A549 (cell line): ENCODE measurements at regions not wholly inside any gene's neighbourhood (a gene's known extent, or its start where the extent isn't known, plus 50 kb on each side); places are given as distances from the start of the nearest gene placed in this dataset.

Source experiments
- ATAC-seq, 2 experiments: fragments of 200-7000 bp in 1 of 2; fragments of >200 bp in 1 of 2; cut with Nextera tagmentation in 1 of 2; cut with Tn5 transposase in 1 of 2; 3 replicates each; pipeline versions ENCODE4 v1.8.0 to v1.9.1; 2018 to 2020; ENCODE audit warnings: mild to moderate bottlenecking in 1 of 2, moderate library complexity in 1 of 2
- CTCF ChIA-PET: fragments of 300-600 bp; sonication (Branson Sonifier 250); formaldehyde crosslinking; extraction: SDS; loops from one replicate; lab custom pipeline; 2021; ENCODE audit warnings: antibody characterized with exemption, inconsistent platforms; lab: Yijun Ruan, JAX
- POLR2A ChIA-PET: fragments of 350-600 bp; formaldehyde crosslinking; extraction: SDS; loops from one replicate; lab custom pipeline; 2021; ENCODE audit warnings: antibody characterized with exemption, inconsistent platforms; lab: Yijun Ruan, JAX
- DNase-seq, 2 experiments: peaks; one replicate each; pipeline versions ENCODE4 v3.0.0 to v3.0.0-alpha.2; 2011 to 2016; ENCODE audit warnings: low read depth in 1 of 2, low spot score in 1 of 2
- FAIRE-seq: peaks from 2 replicates; lab custom pipeline; 2011; peaks lifted over from hg19 to GRCh38; lab: Jason Lieb, UNC
- H3K27ac ChIP-seq, 2 experiments: fragments of >200 bp; sonication (Bioruptor Twin); formaldehyde crosslinking; 3 replicates each; pipeline ENCODE4 v1.5.1; 2016 to 2017
- H3K4me1 ChIP-seq: fragments of >200 bp; sonication (Bioruptor Twin); formaldehyde crosslinking; 3 replicates; pipeline ENCODE4 v1.6.1; 2016
- H3K4me2 ChIP-seq: fragments of >200 bp; sonication (Bioruptor Twin); formaldehyde crosslinking; 3 replicates; pipeline ENCODE4 v1.6.1; 2016
- H3K4me3 ChIP-seq: fragments of >200 bp; sonication (Bioruptor Twin); formaldehyde crosslinking; 3 replicates; pipeline ENCODE4 v1.5.1; 2016
- H3K9me3 ChIP-seq: fragments of >200 bp; sonication (Bioruptor Twin); formaldehyde crosslinking; 3 replicates; pipeline ENCODE4 v1.6.1; 2016
- CBX2 ChIP-seq: fragments of 200-600 bp; sonication (generic); IDR thresholded peaks from 2 replicates; pipeline ENCODE4 v1.6.1; 2016; ENCODE audit warnings: low read depth, mild to moderate bottlenecking, borderline replicate concordance
- CBX8 ChIP-seq: fragments of 200-600 bp; sonication (generic); IDR thresholded peaks from 2 replicates; pipeline ENCODE4 v1.6.1; 2016
- EHF ChIP-seq: fragments of 250-450 bp; sonication (Bioruptor Pico); IDR thresholded peaks from 2 replicates; pipeline ENCODE4 v1.5.0; 2020; ENCODE audit warnings: mild to moderate bottlenecking
- EP300 ChIP-seq, 2 experiments: fragments of >200 bp; sonication (Bioruptor Twin); formaldehyde crosslinking; IDR thresholded peaks; 2 replicates in 1 of 2; 3 replicates in 1 of 2; pipeline ENCODE4 v1.6.1; 2016 to 2017
- ESRRA ChIP-seq: fragments of 150-350 bp; IDR thresholded peaks from 2 replicates; pipeline ENCODE4 v1.6.1; 2014; ENCODE audit warnings: mild to moderate bottlenecking, low read length, borderline replicate concordance
- HDAC2 ChIP-seq: fragments of 200-600 bp; sonication (generic); IDR thresholded peaks from 2 replicates; pipeline ENCODE4 v1.6.1; 2016
- HOXA7 ChIP-seq: fragments of 250-450 bp; sonication (Bioruptor Pico); IDR thresholded peaks from 2 replicates; pipeline ENCODE4 v1.5.0; 2020; ENCODE audit warnings: mild to moderate bottlenecking, moderate library complexity
- HOXB13 ChIP-seq: fragments of 250-450 bp; sonication (Bioruptor Pico); IDR thresholded peaks from 2 replicates; pipeline ENCODE4 v1.5.0; 2020; ENCODE audit warnings: low read depth, mild to moderate bottlenecking, moderate library complexity
- JUN ChIP-seq, 2 experiments: fragments of >200 bp; sonication (Bioruptor Twin); formaldehyde crosslinking; IDR thresholded peaks; 2 replicates in 1 of 2; 3 replicates in 1 of 2; pipeline ENCODE4 v1.6.1; 2016 to 2017
- KDM1A ChIP-seq: fragments of 200-600 bp; sonication (generic); IDR thresholded peaks from 2 replicates; pipeline ENCODE4 v1.6.1; 2016; ENCODE audit warnings: low read depth, mild to moderate bottlenecking
- KDM5A ChIP-seq: fragments of 200-600 bp; sonication (generic); IDR thresholded peaks from 2 replicates; pipeline ENCODE4 v1.6.1; 2016; ENCODE audit warnings: antibody characterized with exemption, mild to moderate bottlenecking
- MAZ ChIP-seq: fragments of 150-350 bp; IDR thresholded peaks from 2 replicates; pipeline ENCODE4 v1.6.1; 2014; ENCODE audit warnings: antibody characterized with exemption, low read depth, low read length, borderline replicate concordance
- NFE2L2 ChIP-seq: fragments of 150-350 bp; conservative IDR thresholded peaks from 2 replicates; pipeline ENCODE4 v1.6.1; 2014; ENCODE audit warnings: low read length
- NPAS2 ChIP-seq: fragments of 250-450 bp; sonication (Bioruptor Pico); IDR thresholded peaks from 2 replicates; pipeline ENCODE4 v1.8.0; 2022; ENCODE audit warnings: mild to moderate bottlenecking, moderate library complexity, borderline replicate concordance
- NR3C1 ChIP-seq: fragments of >200 bp; sonication (Bioruptor Twin); formaldehyde crosslinking; IDR thresholded peaks from 3 replicates; pipeline ENCODE4 v1.6.1; 2017
- PHF8 ChIP-seq: fragments of 200-600 bp; sonication (generic); IDR thresholded peaks from 2 replicates; pipeline ENCODE4 v1.6.1; 2016; ENCODE audit warnings: low read depth, mild to moderate bottlenecking, antibody characterized with exemption, moderate library complexity, borderline replicate concordance
- POLR2A ChIP-seq: IDR thresholded peaks from 2 replicates; pipeline ENCODE4 v1.6.1; 2012; ENCODE audit warnings: mild to moderate bottlenecking, low read length
- RARB ChIP-seq: fragments of 250-450 bp; sonication (Bioruptor Pico); IDR thresholded peaks from 2 replicates; pipeline ENCODE4 v1.8.0; 2021; ENCODE audit warnings: mild to moderate bottlenecking, moderate library complexity
- RFX5 ChIP-seq: fragments of 450-650 bp; IDR thresholded peaks from 2 replicates; pipeline ENCODE4 v1.7.1; 2014; ENCODE audit warnings: antibody characterized with exemption, mild to moderate bottlenecking, moderate library complexity
- SMC3 ChIP-seq: fragments of >200 bp; sonication (Bioruptor Twin); formaldehyde crosslinking; IDR thresholded peaks from 3 replicates; pipeline ENCODE4 v1.6.1; 2018; ENCODE audit warnings: inconsistent platforms
- TP53 ChIP-seq: fragments of 250-450 bp; sonication (Bioruptor Pico); IDR thresholded peaks from 2 replicates; pipeline ENCODE4 v1.5.0; 2021; ENCODE audit warnings: mild to moderate bottlenecking, moderate library complexity
- ZNF302 ChIP-seq: fragments of 250-450 bp; sonication (Bioruptor Pico); IDR thresholded peaks from 2 replicates; pipeline ENCODE4 v1.9.0; 2021; ENCODE audit warnings: inconsistent platforms, mild to moderate bottlenecking, moderate library complexity
- ZSCAN20 ChIP-seq: fragments of 250-450 bp; sonication (Bioruptor Pico); IDR thresholded peaks from 2 replicates; pipeline ENCODE4 v1.8.0; 2022; ENCODE audit warnings: mild to moderate bottlenecking, moderate library complexity
- WGBS: methylation state at CpG from one replicate; pipeline ENCODE4 v1.1.6; 2017; ENCODE audit errors: missing lambda C conversion rate; 5-methylcytosine and 5-hydroxymethylcytosine counted together
- TF ChIP-seq, protein P1 (sequence below): IDR thresholded peaks from 2 replicates; pipeline ENCODE4 v1.6.1; 2012; ENCODE audit warnings: low read depth, borderline replicate concordance
- TF ChIP-seq, protein P2 (sequence below): fragments of 200-600 bp; sonication (generic); IDR thresholded peaks from 2 replicates; pipeline ENCODE4 v1.6.1; 2016; ENCODE audit warnings: antibody characterized with exemption, mild to moderate bottlenecking, moderate library complexity
- TF ChIP-seq, protein P3 (sequence below): fragments of >200 bp; sonication (Bioruptor Twin); formaldehyde crosslinking; IDR thresholded peaks from 3 replicates; pipeline ENCODE4 v1.6.1; 2016
- TF ChIP-seq, protein P4 (sequence below): fragments of 150-350 bp; IDR thresholded peaks from 2 replicates; pipeline ENCODE4 v1.6.1; 2014; ENCODE audit warnings: low read depth, mild to moderate bottlenecking, low read length
- TF ChIP-seq, protein P5 (sequence below): fragments of >200 bp; sonication (Bioruptor Twin); formaldehyde crosslinking; IDR thresholded peaks from 3 replicates; pipeline ENCODE4 v1.5.1; 2016
- TF ChIP-seq, protein P6 (sequence below): fragments of 250-450 bp; sonication (Bioruptor Pico); IDR thresholded peaks from 2 replicates; pipeline ENCODE4 v1.5.0; 2020; ENCODE audit warnings: low read depth, mild to moderate bottlenecking, moderate library complexity

DNA sequence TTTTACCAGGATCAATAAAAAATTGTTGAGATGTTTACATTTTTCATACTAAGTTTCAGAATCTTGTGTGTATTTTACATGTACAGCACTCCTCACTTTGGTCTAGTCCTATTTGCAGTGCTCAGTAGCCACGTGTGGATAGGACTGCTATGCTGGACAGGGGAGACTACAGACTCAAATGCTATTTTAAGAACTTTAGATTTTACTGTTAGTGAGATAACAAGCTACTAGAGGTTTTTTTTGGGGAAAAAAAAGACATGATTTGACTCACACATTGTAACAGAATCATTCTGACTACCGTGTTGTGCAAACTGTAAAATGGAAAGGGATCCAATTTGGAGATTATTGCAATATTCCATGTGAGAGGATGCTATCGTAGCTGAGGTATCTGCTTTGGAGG, 418.9 kb upstream of the PRMT6 start:
- FAIRE-seq (no peak), DNase-seq (no peak)
- 0% methylated on average over 3 of the region's 3 CpGs for WGBS
- TF ChIP-seq, protein P1, sequence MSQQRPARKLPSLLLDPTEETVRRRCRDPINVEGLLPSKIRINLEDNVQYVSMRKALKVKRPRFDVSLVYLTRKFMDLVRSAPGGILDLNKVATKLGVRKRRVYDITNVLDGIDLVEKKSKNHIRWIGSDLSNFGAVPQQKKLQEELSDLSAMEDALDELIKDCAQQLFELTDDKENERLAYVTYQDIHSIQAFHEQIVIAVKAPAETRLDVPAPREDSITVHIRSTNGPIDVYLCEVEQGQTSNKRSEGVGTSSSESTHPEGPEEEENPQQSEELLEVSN, result no peak
- TF ChIP-seq ZNF302 (CRISPR knock-in tag), result no peak
- no peak for TF ChIP-seq NR3C1
- TF ChIP-seq RARB (CRISPR knock-in tag), result no peak
- no peak for TF ChIP-seq MAZ
- TF ChIP-seq EHF (CRISPR knock-in tag), result no peak
- TF ChIP-seq EP300 (IDR thresholded peaks at IDR 0.05), result no peak
- no peak for TF ChIP-seq POLR2A
- no peak for TF ChIP-seq HOXB13 (CRISPR knock-in tag)
- no peak for TF ChIP-seq NPAS2 (CRISPR knock-in tag)
- TF ChIP-seq, protein P2, sequence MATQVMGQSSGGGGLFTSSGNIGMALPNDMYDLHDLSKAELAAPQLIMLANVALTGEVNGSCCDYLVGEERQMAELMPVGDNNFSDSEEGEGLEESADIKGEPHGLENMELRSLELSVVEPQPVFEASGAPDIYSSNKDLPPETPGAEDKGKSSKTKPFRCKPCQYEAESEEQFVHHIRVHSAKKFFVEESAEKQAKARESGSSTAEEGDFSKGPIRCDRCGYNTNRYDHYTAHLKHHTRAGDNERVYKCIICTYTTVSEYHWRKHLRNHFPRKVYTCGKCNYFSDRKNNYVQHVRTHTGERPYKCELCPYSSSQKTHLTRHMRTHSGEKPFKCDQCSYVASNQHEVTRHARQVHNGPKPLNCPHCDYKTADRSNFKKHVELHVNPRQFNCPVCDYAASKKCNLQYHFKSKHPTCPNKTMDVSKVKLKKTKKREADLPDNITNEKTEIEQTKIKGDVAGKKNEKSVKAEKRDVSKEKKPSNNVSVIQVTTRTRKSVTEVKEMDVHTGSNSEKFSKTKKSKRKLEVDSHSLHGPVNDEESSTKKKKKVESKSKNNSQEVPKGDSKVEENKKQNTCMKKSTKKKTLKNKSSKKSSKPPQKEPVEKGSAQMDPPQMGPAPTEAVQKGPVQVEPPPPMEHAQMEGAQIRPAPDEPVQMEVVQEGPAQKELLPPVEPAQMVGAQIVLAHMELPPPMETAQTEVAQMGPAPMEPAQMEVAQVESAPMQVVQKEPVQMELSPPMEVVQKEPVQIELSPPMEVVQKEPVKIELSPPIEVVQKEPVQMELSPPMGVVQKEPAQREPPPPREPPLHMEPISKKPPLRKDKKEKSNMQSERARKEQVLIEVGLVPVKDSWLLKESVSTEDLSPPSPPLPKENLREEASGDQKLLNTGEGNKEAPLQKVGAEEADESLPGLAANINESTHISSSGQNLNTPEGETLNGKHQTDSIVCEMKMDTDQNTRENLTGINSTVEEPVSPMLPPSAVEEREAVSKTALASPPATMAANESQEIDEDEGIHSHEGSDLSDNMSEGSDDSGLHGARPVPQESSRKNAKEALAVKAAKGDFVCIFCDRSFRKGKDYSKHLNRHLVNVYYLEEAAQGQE, result no peak
- TF ChIP-seq ESRRA, result no peak
- TF ChIP-seq KDM5A, result no peak
- no peak for TF ChIP-seq ZSCAN20
- no peak for TF ChIP-seq CBX2
- TF ChIP-seq, protein P3, sequence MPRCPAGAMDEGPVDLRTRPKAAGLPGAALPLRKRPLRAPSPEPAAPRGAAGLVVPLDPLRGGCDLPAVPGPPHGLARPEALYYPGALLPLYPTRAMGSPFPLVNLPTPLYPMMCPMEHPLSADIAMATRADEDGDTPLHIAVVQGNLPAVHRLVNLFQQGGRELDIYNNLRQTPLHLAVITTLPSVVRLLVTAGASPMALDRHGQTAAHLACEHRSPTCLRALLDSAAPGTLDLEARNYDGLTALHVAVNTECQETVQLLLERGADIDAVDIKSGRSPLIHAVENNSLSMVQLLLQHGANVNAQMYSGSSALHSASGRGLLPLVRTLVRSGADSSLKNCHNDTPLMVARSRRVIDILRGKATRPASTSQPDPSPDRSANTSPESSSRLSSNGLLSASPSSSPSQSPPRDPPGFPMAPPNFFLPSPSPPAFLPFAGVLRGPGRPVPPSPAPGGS, result no peak
- TF ChIP-seq, protein P4, sequence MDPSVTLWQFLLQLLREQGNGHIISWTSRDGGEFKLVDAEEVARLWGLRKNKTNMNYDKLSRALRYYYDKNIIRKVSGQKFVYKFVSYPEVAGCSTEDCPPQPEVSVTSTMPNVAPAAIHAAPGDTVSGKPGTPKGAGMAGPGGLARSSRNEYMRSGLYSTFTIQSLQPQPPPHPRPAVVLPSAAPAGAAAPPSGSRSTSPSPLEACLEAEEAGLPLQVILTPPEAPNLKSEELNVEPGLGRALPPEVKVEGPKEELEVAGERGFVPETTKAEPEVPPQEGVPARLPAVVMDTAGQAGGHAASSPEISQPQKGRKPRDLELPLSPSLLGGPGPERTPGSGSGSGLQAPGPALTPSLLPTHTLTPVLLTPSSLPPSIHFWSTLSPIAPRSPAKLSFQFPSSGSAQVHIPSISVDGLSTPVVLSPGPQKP, result no peak
- TF ChIP-seq CBX8, result no peak
- TF ChIP-seq HOXA7 (CRISPR knock-in tag), result no peak
- no peak for TF ChIP-seq PHF8
- TF ChIP-seq, all 56 proteins: peak for 0
- Histone ChIP-seq H3K4me3 (no peak overlapping the region), H3K4me1 (no peaks in the 10 kb centered on the region), H3K4me2 (no peak overlapping the region), H3K9me3 (no peaks in the 10 kb centered on the region), H3K27ac (no peak overlapping the region)
- no peak for ATAC-seq
- ChIA-PET POLR2A (no interaction called here), CTCF (no interaction called here)

DNA sequence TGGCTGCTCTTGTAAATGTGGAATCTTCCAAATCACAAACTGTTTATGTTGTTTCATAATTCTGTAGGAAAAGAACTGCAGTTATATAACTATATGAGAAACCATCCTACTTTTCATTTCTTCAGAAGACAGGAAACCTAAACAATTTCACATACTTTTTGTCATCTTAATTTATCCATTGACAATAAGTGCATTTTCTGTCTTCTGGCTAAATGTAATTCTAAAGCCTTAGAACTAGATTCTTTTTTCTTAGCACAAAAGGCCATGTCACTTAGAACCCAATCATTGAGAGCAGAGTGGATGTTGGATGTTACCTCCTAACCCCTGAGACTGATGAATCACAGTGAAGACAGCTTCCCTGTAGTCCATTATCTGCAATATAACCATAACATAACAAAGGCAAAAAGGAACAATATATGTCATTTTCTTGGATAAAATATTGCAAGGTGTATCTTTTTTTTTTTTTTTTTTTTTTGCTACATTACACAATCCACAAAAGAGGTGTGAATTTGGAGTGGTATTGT, 410.2 kb upstream of the PRMT6 start:
- POLR2A ChIA-PET, result no interaction called here
- H3K9me3 ChIP-seq, result no peaks in the 10 kb centered on the region
- no peak overlapping the region for H3K4me3 ChIP-seq
- no peak overlapping the region for H3K4me2 ChIP-seq
- FAIRE-seq (no peak), DNase-seq (no peak), ATAC-seq (no peak)
- CTCF ChIA-PET, result no interaction called here
- H3K27ac ChIP-seq, result no peak overlapping the region
- no peaks in the 10 kb centered on the region for H3K4me1 ChIP-seq
- TF ChIP-seq, protein P5, sequence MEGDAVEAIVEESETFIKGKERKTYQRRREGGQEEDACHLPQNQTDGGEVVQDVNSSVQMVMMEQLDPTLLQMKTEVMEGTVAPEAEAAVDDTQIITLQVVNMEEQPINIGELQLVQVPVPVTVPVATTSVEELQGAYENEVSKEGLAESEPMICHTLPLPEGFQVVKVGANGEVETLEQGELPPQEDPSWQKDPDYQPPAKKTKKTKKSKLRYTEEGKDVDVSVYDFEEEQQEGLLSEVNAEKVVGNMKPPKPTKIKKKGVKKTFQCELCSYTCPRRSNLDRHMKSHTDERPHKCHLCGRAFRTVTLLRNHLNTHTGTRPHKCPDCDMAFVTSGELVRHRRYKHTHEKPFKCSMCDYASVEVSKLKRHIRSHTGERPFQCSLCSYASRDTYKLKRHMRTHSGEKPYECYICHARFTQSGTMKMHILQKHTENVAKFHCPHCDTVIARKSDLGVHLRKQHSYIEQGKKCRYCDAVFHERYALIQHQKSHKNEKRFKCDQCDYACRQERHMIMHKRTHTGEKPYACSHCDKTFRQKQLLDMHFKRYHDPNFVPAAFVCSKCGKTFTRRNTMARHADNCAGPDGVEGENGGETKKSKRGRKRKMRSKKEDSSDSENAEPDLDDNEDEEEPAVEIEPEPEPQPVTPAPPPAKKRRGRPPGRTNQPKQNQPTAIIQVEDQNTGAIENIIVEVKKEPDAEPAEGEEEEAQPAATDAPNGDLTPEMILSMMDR, result no peak
- TF ChIP-seq RFX5, result no peak
- no peak for TF ChIP-seq HDAC2
- TF ChIP-seq JUN (IDR thresholded peaks at IDR 0.05), result no peak
- TF ChIP-seq, protein P6, sequence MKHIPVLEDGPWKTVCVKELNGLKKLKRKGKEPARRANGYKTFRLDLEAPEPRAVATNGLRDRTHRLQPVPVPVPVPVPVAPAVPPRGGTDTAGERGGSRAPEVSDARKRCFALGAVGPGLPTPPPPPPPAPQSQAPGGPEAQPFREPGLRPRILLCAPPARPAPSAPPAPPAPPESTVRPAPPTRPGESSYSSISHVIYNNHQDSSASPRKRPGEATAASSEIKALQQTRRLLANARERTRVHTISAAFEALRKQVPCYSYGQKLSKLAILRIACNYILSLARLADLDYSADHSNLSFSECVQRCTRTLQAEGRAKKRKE (CRISPR knock-in tag), result no peak
- TF ChIP-seq TP53 (CRISPR knock-in tag), result no peak
- TF ChIP-seq SMC3, result no peak
- TF ChIP-seq KDM1A, result no peak
- no peak for TF ChIP-seq NFE2L2
